ENCODE measurements at regions not wholly inside any gene's neighbourhood (a gene's known extent, or its start where the extent isn't known, plus 50 kb on each side); places are given as distances from the start of the nearest gene placed in this dataset.

- Histone ChIP-seq H3K36me3 (ENCODE audit: control insufficient read depth in 2 of 4, insufficient read depth in 4 of 4, low read length in 3 of 4) (peaks cover 0 to 31% (median 13%) of the 10 kb centered on the region in 4 experiments; a peak in 5 of 8 replicates), H2AK5ac (ENCODE audit: low read depth, low read length) (no peak overlapping the region)
- no peak for TF ChIP-seq MAFK (IDR thresholded peaks at IDR 0.05; ENCODE audit: low read depth, low read length)
- no peak for TF ChIP-seq NANOG (IDR thresholded peaks at IDR 0.05; ENCODE audit: insufficient read depth, low read depth, low read length, poor library complexity, severe bottlenecking)
- TF ChIP-seq NRF1 (IDR thresholded peaks at IDR 0.05; ENCODE audit: low read depth, low read length) = no peak
- no peak for TF ChIP-seq HDAC6 (IDR thresholded peaks at IDR 0.05; ENCODE audit: low read depth, low read length)
- TF ChIP-seq CTBP2 (IDR thresholded peaks at IDR 0.05; ENCODE audit: borderline replicate concordance, insufficient read depth, insufficient read length, low read length) = no peak
- TF ChIP-seq EGR1 (IDR thresholded peaks at IDR 0.05; ENCODE audit: borderline replicate concordance, low read depth, low read length) = no peak
- no peak for TF ChIP-seq RAD21 (IDR thresholded peaks at IDR 0.05 in 1 of 2, conservative IDR thresholded peaks at IDR 0.05 in 1 of 2; ENCODE audit: low read depth in 2 of 2, low read length in 2 of 2)
- TF ChIP-seq RXRA (IDR thresholded peaks at IDR 0.05; ENCODE audit: insufficient read depth, low read depth, low read length) = no peak
- no peak for TF ChIP-seq KDM1A (IDR thresholded peaks at IDR 0.05; ENCODE audit: borderline replicate concordance, low read length)
- no peak for TF ChIP-seq POLR2AphosphoS5 (IDR thresholded peaks at IDR 0.05; ENCODE audit: low read depth, low read length)
- no peak for TF ChIP-seq SRF (IDR thresholded peaks at IDR 0.05; ENCODE audit: low read depth, low read length)
- no peak for TF ChIP-seq SIX5 (IDR thresholded peaks at IDR 0.05; ENCODE audit: low read depth, low read length)
- TF ChIP-seq CHD2 (IDR thresholded peaks at IDR 0.05; ENCODE audit: low read length) = no peak
- no peak for TF ChIP-seq FOSL1 (IDR thresholded peaks at IDR 0.05; ENCODE audit: insufficient read depth, low read depth, low read length)
- no peak for TF ChIP-seq ZNF274 (IDR thresholded peaks at IDR 0.05; ENCODE audit: borderline replicate concordance, extremely low read depth, low read length)
- TF ChIP-seq ASH2L (IDR thresholded peaks at IDR 0.05; ENCODE audit: low read length) = no peak
Observed at GRCh38 chrX:2635342-2635741, 55.8 kb upstream of the CD99 start.

More at GRCh38 chrX:2635342-2635741, 55.8 kb upstream of the CD99 start:
- Histone ChIP-seq H3K9me3 (ENCODE audit: insufficient read depth in 2 of 2, low read depth in 1 of 2, low read length in 1 of 2) (no peaks in the 10 kb centered on the region; a peak in 1 of 4 replicates), H3K4me3 (ENCODE audit: extremely low read depth in 1 of 4, insufficient read depth in 2 of 4, low read depth in 3 of 4, low read length in 4 of 4) (no peak overlapping the region), H4K5ac (ENCODE audit: insufficient read length, low read depth, low read length) (no peak overlapping the region), H4K8ac (ENCODE audit: extremely low read depth, insufficient read depth, low read length) (no peak overlapping the region), H3K79me1 (ENCODE audit: low read depth, low read length) (peaks cover 3% of the 10 kb centered on the region), H3K27me3 (replicated peaks in 1 of 4; ENCODE audit: control insufficient read depth in 3 of 4, extremely low read depth in 1 of 4, insufficient read depth in 3 of 4, low read length in 3 of 4) (no peaks in the 10 kb centered on the region), H3K9ac (replicated peaks in 1 of 4; ENCODE audit: extremely low read depth in 1 of 4, low read depth in 3 of 4, low read length in 3 of 4) (no peak overlapping the region), H3K18ac (ENCODE audit: extremely low read depth, low read length) (no peak overlapping the region), H2BK120ac (replicated peaks; ENCODE audit: low read depth, low read length) (no peak overlapping the region), H3K56ac (replicated peaks; ENCODE audit: insufficient read length, low read depth, low read length) (no peak overlapping the region), H3K14ac (ENCODE audit: insufficient read length) (no peak overlapping the region), H3K4me1 (replicated peaks in 1 of 4; ENCODE audit: control insufficient read depth in 3 of 4, insufficient read depth in 4 of 4, low read length in 3 of 4) (no peaks in the 10 kb centered on the region), H3K4ac (replicated peaks; ENCODE audit: insufficient read length, low read depth, low read length) (no peak overlapping the region), H2BK12ac (ENCODE audit: low read depth, low read length) (no peak overlapping the region), H3K23ac (ENCODE audit: insufficient read length) (no peak overlapping the region), H4K20me1 (replicated peaks in 1 of 2; ENCODE audit: control insufficient read depth in 1 of 2, insufficient read depth in 2 of 2, low read length in 2 of 2) (peaks cover 0 to 3% of the 10 kb centered on the region in 2 experiments), H2BK5ac (ENCODE audit: low read depth, low read length) (no peak overlapping the region), H3K79me2 (ENCODE audit: control insufficient read depth in 1 of 2, insufficient read depth in 2 of 2, low read length in 2 of 2) (peaks cover 0 to 4% of the 10 kb centered on the region in 2 experiments; a peak in 2 of 4 replicates), H2AFZ (ENCODE audit: low read length) (no peak overlapping the region), H2BK20ac (ENCODE audit: low read length) (no peak overlapping the region), H2BK15ac (ENCODE audit: low read length) (no peak overlapping the region), H4K91ac (replicated peaks; ENCODE audit: insufficient read length, low read length) (no peak overlapping the region), H3K27ac (ENCODE audit: low read depth, low read length) (no peak overlapping the region), H3K4me2 (ENCODE audit: insufficient read depth in 1 of 2, low read depth in 2 of 2, low read length in 2 of 2) (no peak overlapping the region), H3K23me2 (ENCODE audit: low read depth, low read length) (no peaks in the 10 kb centered on the region; the same call in none of the 2 replicates)
- WGBS, 2 experiments (ENCODE audit: extremely low coverage in 1 of 2, insufficient coverage in 1 of 2, insufficient read length in 1 of 2, insufficient replicate concordance in 2 of 2, low coverage in 1 of 2, low lambda C conversion rate in 2 of 2, missing lambda C conversion rate in 1 of 2) = 91% methylated on average over 3 of the region's 3 CpGs; no CpG with 5 or more reads in 1 of the 2 experiments
- ChIA-PET CTCF (ENCODE audit: partially characterized antibody) (no interaction called here), POLR2A (ENCODE audit: partially characterized antibody) (no interaction called here)
- FAIRE-seq (no peak), DNase-seq (ENCODE audit: low read depth in 1 of 2, low spot score in 2 of 2) (no peak)
